ENCODE measurements at regions not wholly inside any gene's neighbourhood (a gene's known extent, or its start where the extent isn't known, plus 50 kb on each side); places are given as distances from the start of the nearest gene placed in this dataset.

GRCh38 chr5:155839251-155840037, 487.5 kb upstream of the SGCD start:
- DNase-seq (ENCODE audit: low read depth), result peak; percentile 51

- no peak for DNase-seq (ENCODE audit: low read depth)
These were observed 482.4 kb upstream of the SGCD start for GRCh38 chr5:155844542-155844941.

- no peak for DNase-seq (ENCODE audit: low read depth)
These were observed 476.6 kb upstream of the SGCD start for GRCh38 chr5:155850370-155850769.

- no peak for DNase-seq (ENCODE audit: low read depth)
These were observed 460.0 kb upstream of the SGCD start for GRCh38 chr5:155866971-155867370.

- DNase-seq (ENCODE audit: low read depth), result no peak
These were observed 459.4 kb upstream of the SGCD start for GRCh38 chr5:155867522-155868088.

GRCh38 chr5:155870636-155871035, 456.3 kb upstream of the SGCD start:
- DNase-seq (ENCODE audit: low read depth), result no peak

- DNase-seq (ENCODE audit: low read depth), result no peak
These were observed 455.3 kb upstream of the SGCD start for GRCh38 chr5:155871623-155872022.

GRCh38 chr5:155872629-155873220, 454.2 kb upstream of the SGCD start:
- DNase-seq (ENCODE audit: low read depth), result peak; percentile 16

GRCh38 chr5:155878991-155879575, 447.9 kb upstream of the SGCD start:
- peak; percentile 30 for DNase-seq (ENCODE audit: low read depth)

- DNase-seq (ENCODE audit: low read depth), result peak; percentile 21
These were observed 442.9 kb upstream of the SGCD start for GRCh38 chr5:155884041-155884440.

- no peak for DNase-seq (ENCODE audit: low read depth)
These were observed 441.8 kb upstream of the SGCD start for GRCh38 chr5:155885199-155885598.

- DNase-seq (ENCODE audit: low read depth), result no peak
These were observed 440.5 kb upstream of the SGCD start for GRCh38 chr5:155886311-155887031.

GRCh38 chr5:155895484-155895883, 431.5 kb upstream of the SGCD start:
- no peak for DNase-seq (ENCODE audit: low read depth)

GRCh38 chr5:155897761-155898160, 429.2 kb upstream of the SGCD start:
- no peak for DNase-seq (ENCODE audit: low read depth)

GRCh38 chr5:155898284-155898683, 428.7 kb upstream of the SGCD start:
- DNase-seq (ENCODE audit: low read depth), result no peak

GRCh38 chr5:155903791-155904190, 423.2 kb upstream of the SGCD start:
- DNase-seq (ENCODE audit: low read depth), result no peak

GRCh38 chr5:155905364-155905763, 421.6 kb upstream of the SGCD start:
- DNase-seq (ENCODE audit: low read depth), result no peak

- no peak for DNase-seq (ENCODE audit: low read depth)
These were observed 420.9 kb upstream of the SGCD start for GRCh38 chr5:155906046-155906445.

- DNase-seq (ENCODE audit: low read depth), result no peak
These were observed 418.4 kb upstream of the SGCD start for GRCh38 chr5:155908543-155908942.

GRCh38 chr5:155912291-155912690, 414.7 kb upstream of the SGCD start:
- DNase-seq (ENCODE audit: low read depth), result no peak

- DNase-seq (ENCODE audit: low read depth), result no peak
These were observed 412.2 kb upstream of the SGCD start for GRCh38 chr5:155914766-155915165.

- DNase-seq (ENCODE audit: low read depth), result no peak
These were observed 411.4 kb upstream of the SGCD start for GRCh38 chr5:155915601-155916000.
